ENCODE measurements at regions not wholly inside any gene's neighbourhood (a gene's known extent, or its start where the extent isn't known, plus 50 kb on each side); places are given as distances from the start of the nearest gene placed in this dataset.

DNA sequence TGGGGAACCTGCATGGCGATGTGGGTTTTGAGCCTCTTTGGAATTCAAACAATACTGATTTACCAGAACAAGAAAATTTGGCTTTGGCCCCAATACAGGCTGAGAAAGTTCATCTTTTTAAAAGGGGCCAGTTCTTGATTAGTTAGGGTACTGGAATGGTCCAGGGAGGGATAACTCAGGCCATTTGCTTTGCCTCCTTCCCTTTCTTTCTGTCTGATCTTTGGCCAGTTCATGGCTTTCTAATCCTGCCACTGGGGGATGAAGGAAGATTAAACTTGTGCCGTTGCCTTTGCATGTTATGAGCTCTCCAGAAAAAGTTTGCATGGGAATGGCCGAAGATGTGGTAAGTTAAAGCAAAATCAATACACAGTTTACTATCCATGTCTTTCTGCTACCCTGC lies 78.4 kb downstream of the ADAMTS15 start:
- Histone ChIP-seq H3K4me1 (no peaks in the 10 kb centered on the region), H3K36me3 (no peaks in the 10 kb centered on the region), H3K27ac (no peak overlapping the region), H3K4me3 (no peak overlapping the region), H3K9ac (ENCODE audit: low read depth in 2 of 2, low read length in 2 of 2) (no peak overlapping the region), H3K27me3 (no peaks in the 10 kb centered on the region), H3K9me3 (no peaks in the 10 kb centered on the region)
- intact Hi-C loops (cut with DNase I): no loop called here
- TF ChIP-seq, protein P1, sequence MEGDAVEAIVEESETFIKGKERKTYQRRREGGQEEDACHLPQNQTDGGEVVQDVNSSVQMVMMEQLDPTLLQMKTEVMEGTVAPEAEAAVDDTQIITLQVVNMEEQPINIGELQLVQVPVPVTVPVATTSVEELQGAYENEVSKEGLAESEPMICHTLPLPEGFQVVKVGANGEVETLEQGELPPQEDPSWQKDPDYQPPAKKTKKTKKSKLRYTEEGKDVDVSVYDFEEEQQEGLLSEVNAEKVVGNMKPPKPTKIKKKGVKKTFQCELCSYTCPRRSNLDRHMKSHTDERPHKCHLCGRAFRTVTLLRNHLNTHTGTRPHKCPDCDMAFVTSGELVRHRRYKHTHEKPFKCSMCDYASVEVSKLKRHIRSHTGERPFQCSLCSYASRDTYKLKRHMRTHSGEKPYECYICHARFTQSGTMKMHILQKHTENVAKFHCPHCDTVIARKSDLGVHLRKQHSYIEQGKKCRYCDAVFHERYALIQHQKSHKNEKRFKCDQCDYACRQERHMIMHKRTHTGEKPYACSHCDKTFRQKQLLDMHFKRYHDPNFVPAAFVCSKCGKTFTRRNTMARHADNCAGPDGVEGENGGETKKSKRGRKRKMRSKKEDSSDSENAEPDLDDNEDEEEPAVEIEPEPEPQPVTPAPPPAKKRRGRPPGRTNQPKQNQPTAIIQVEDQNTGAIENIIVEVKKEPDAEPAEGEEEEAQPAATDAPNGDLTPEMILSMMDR (IDR thresholded peaks at IDR 0.05): no peak
- DNase-seq: no peak

- no peak for DNase-seq
- TF ChIP-seq, protein P1 (IDR thresholded peaks at IDR 0.05): no peak
- Histone ChIP-seq H3K4me1 (no peaks in the 10 kb centered on the region), H3K9ac (ENCODE audit: low read depth in 2 of 2, low read length in 2 of 2) (no peak overlapping the region), H3K27ac (no peak overlapping the region), H3K36me3 (no peaks in the 10 kb centered on the region), H3K9me3 (no peaks in the 10 kb centered on the region), H3K4me3 (no peak overlapping the region), H3K27me3 (no peaks in the 10 kb centered on the region)
- intact Hi-C loops (cut with DNase I): no loop called here
Observed at GRCh38 chr11:130527636-130528297, 79.3 kb downstream of the ADAMTS15 start.

DNA sequence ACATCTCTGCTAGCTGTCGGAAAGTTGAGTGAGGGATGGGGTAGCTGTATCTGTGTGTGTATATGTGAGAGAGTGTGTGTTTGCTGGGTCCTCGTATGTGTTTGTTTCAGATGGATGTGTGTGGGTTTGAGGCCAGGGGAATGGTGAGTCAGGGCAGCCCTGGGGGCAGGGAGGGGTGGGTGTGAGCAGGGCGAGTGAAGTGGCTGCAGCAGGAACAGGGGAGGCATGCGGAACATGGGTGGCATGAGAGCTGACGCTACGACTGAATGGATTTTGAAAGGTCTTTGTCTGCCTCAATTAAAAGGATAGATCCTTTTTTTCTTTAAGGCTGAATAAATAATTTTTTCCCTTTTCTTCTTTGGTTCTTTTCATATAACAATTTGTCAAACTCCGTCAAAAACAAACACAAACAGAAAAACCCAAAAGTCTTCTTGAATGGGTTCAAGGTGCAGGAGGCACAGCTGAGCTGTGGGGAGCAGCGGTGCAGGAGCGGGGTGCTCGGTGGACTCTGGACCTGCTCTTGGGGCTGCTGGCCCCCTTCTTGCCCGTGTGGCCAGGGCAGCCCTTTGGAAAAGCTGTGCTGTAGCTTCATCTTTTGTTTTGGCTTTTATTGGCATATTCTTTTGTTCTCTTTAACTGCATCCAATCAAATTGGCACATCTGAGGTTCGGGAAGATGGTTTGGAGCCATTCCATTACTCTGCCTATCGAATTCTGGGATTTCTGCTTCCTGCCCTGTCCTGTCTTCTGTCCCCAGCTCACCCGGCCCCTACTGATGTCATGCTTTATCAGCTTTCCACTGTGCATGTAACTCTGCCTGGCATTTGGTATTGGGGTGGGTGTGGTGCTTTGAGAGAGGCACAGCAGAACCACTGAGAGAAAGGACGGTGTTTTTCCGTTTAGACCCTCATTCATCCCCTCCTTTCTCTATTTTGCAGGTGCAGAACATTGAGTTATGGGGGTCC lies 80.1 kb downstream of the ADAMTS15 start:
- Histone ChIP-seq H3K9ac (ENCODE audit: low read depth in 2 of 2, low read length in 2 of 2) (no peak overlapping the region), H3K4me1 (no peaks in the 10 kb centered on the region), H3K4me3 (no peak overlapping the region), H3K27ac (no peak overlapping the region), H3K36me3 (no peaks in the 10 kb centered on the region), H3K27me3 (no peaks in the 10 kb centered on the region), H3K9me3 (no peaks in the 10 kb centered on the region)
- no peak for DNase-seq
- TF ChIP-seq, protein P1 (IDR thresholded peaks at IDR 0.05): no peak
- intact Hi-C loops (cut with DNase I): no loop called here

GRCh38 chr11:130529366-130529765 lies 80.9 kb downstream of the ADAMTS15 start:
- no peak overlapping the region for H3K27ac ChIP-seq
- TF ChIP-seq, protein P1 (IDR thresholded peaks at IDR 0.05): no peak
- no peaks in the 10 kb centered on the region for H3K36me3 ChIP-seq
- no peak overlapping the region for H3K9ac ChIP-seq (ENCODE audit: low read depth in 2 of 2, low read length in 2 of 2)
- no peak for DNase-seq
- no peaks in the 10 kb centered on the region for H3K9me3 ChIP-seq
- H3K4me1 ChIP-seq: no peaks in the 10 kb centered on the region
- H3K27me3 ChIP-seq: no peaks in the 10 kb centered on the region
- no peak overlapping the region for H3K4me3 ChIP-seq
- intact Hi-C loops (cut with DNase I): no loop called here

- no peaks in the 10 kb centered on the region for H3K27me3 ChIP-seq
- no peak overlapping the region for H3K4me3 ChIP-seq
- H3K4me1 ChIP-seq: no peaks in the 10 kb centered on the region
- no peak for DNase-seq
- intact Hi-C loops (cut with DNase I): no loop called here
- no peak overlapping the region for H3K9ac ChIP-seq (ENCODE audit: low read depth in 2 of 2, low read length in 2 of 2)
- no peaks in the 10 kb centered on the region for H3K36me3 ChIP-seq
- TF ChIP-seq, protein P1 (IDR thresholded peaks at IDR 0.05): no peak
- H3K9me3 ChIP-seq: no peaks in the 10 kb centered on the region
- no peak overlapping the region for H3K27ac ChIP-seq
Observed at GRCh38 chr11:130531061-130531460, 82.6 kb downstream of the ADAMTS15 start.
